ENCODE measurements at regions not wholly inside any gene's neighbourhood (a gene's known extent, or its start where the extent isn't known, plus 50 kb on each side); places are given as distances from the start of the nearest gene placed in this dataset.

DNA sequence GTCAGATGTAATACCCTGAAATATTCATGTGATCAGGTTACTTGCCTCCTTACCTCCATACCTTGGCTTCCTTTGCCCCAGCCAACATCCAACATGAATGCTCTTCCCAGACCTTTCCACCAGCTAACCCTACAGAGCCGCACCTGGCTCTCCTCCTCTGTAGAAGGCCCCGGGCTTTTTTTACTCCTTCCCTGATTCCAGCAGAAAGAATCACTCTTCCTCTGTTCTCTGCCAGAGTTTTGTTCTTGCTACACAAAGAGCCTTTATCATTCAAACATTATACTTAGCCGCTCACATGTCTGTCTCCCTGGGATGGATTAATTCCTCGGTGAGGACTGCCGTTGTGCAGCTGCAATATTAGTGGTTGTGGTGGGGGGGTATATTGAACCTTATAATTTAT, 116.8 kb upstream of the GRAMD1B start:
- Histone ChIP-seq H3K36me3 (ENCODE audit: insufficient read depth) (no peaks in the 10 kb centered on the region), H2AFZ (peak overlapping the region; percentile 17; the same call in 1 of the 2 replicates), H3K79me2 (replicated peaks; ENCODE audit: insufficient read depth) (no peaks in the 10 kb centered on the region), H3K4me3 (no peak overlapping the region; the same call in 1 of the 2 replicates), H4K20me1 (replicated peaks; ENCODE audit: insufficient read depth) (no peaks in the 10 kb centered on the region), H3K4me2 (peak overlapping the region; percentile 11), H3K27ac (ENCODE audit: low read depth) (0 out of 2 replicates have a peak overlapping the region, but pooled peaks have one; percentile 6), H3K4me1 (ENCODE audit: insufficient read depth) (peaks cover 23% of the 10 kb centered on the region), H3K27me3 (ENCODE audit: insufficient read depth) (no peaks in the 10 kb centered on the region), H3F3A (replicated peaks; ENCODE audit: low read depth) (no peaks in the 10 kb centered on the region; the same call in 1 of the 2 replicates), H3K9me2 (ENCODE audit: insufficient read depth) (peaks cover 5% of the 10 kb centered on the region; the same call in 1 of the 2 replicates)
- H3K9me3 Mint-ChIP-seq = no peaks in the 10 kb centered on the region; the same call in 2 of the 3 replicates
- H3K27me3 Mint-ChIP-seq (ENCODE audit: insufficient read depth, low read depth, poor library complexity) = peaks cover 4% of the 10 kb centered on the region
- TF ChIP-seq, protein P1, sequence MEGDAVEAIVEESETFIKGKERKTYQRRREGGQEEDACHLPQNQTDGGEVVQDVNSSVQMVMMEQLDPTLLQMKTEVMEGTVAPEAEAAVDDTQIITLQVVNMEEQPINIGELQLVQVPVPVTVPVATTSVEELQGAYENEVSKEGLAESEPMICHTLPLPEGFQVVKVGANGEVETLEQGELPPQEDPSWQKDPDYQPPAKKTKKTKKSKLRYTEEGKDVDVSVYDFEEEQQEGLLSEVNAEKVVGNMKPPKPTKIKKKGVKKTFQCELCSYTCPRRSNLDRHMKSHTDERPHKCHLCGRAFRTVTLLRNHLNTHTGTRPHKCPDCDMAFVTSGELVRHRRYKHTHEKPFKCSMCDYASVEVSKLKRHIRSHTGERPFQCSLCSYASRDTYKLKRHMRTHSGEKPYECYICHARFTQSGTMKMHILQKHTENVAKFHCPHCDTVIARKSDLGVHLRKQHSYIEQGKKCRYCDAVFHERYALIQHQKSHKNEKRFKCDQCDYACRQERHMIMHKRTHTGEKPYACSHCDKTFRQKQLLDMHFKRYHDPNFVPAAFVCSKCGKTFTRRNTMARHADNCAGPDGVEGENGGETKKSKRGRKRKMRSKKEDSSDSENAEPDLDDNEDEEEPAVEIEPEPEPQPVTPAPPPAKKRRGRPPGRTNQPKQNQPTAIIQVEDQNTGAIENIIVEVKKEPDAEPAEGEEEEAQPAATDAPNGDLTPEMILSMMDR (conservative IDR thresholded peaks at IDR 0.05; ENCODE audit: low read depth in 2 of 2) = no peak
- TF ChIP-seq, protein P2, sequence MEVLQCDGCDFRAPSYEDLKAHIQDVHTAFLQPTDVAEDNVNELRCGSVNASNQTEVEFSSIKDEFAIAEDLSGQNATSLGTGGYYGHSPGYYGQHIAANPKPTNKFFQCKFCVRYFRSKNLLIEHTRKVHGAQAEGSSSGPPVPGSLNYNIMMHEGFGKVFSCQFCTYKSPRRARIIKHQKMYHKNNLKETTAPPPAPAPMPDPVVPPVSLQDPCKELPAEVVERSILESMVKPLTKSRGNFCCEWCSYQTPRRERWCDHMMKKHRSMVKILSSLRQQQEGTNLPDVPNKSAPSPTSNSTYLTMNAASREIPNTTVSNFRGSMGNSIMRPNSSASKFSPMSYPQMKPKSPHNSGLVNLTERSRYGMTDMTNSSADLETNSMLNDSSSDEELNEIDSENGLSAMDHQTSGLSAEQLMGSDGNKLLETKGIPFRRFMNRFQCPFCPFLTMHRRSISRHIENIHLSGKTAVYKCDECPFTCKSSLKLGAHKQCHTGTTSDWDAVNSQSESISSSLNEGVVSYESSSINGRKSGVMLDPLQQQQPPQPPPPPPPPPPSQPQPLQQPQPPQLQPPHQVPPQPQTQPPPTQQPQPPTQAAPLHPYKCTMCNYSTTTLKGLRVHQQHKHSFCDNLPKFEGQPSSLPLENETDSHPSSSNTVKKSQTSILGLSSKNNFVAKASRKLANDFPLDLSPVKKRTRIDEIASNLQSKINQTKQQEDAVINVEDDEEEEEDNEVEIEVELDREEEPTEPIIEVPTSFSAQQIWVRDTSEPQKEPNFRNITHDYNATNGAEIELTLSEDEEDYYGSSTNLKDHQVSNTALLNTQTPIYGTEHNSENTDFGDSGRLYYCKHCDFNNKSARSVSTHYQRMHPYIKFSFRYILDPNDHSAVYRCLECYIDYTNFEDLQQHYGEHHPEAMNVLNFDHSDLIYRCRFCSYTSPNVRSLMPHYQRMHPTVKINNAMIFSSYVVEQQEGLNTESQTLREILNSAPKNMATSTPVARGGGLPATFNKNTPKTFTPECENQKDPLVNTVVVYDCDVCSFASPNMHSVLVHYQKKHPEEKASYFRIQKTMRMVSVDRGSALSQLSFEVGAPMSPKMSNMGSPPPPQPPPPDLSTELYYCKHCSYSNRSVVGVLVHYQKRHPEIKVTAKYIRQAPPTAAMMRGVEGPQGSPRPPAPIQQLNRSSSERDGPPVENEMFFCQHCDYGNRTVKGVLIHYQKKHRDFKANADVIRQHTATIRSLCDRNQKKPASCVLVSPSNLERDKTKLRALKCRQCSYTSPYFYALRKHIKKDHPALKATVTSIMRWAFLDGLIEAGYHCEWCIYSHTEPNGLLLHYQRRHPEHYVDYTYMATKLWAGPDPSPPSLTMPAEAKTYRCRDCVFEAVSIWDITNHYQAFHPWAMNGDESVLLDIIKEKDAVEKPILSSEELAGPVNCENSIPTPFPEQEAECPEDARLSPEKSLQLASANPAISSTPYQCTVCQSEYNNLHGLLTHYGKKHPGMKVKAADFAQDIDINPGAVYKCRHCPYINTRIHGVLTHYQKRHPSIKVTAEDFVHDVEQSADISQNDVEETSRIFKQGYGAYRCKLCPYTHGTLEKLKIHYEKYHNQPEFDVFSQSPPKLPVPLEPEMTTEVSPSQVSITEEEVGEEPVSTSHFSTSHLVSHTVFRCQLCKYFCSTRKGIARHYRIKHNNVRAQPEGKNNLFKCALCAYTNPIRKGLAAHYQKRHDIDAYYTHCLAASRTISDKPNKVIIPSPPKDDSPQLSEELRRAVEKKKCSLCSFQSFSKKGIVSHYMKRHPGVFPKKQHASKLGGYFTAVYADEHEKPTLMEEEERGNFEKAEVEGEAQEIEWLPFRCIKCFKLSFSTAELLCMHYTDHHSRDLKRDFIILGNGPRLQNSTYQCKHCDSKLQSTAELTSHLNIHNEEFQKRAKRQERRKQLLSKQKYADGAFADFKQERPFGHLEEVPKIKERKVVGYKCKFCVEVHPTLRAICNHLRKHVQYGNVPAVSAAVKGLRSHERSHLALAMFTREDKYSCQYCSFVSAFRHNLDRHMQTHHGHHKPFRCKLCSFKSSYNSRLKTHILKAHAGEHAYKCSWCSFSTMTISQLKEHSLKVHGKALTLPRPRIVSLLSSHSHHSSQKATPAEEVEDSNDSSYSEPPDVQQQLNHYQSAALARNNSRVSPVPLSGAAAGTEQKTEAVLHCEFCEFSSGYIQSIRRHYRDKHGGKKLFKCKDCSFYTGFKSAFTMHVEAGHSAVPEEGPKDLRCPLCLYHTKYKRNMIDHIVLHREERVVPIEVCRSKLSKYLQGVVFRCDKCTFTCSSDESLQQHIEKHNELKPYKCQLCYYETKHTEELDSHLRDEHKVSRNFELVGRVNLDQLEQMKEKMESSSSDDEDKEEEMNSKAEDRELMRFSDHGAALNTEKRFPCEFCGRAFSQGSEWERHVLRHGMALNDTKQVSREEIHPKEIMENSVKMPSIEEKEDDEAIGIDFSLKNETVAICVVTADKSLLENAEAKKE (CRISPR knock-in tag; IDR thresholded peaks at IDR 0.05) = peak; percentile 98
- H3K27ac Mint-ChIP-seq = no peak overlapping the region
- DNase-seq (ENCODE audit: low spot score) (peak; percentile 69), ATAC-seq (peak; percentile 91)
- peaks cover 21% of the 10 kb centered on the region for H3K4me1 Mint-ChIP-seq
- no peaks in the 10 kb centered on the region for H3K36me3 Mint-ChIP-seq (ENCODE audit: low read depth)
- H3K4me3 Mint-ChIP-seq = no peak overlapping the region

DNA sequence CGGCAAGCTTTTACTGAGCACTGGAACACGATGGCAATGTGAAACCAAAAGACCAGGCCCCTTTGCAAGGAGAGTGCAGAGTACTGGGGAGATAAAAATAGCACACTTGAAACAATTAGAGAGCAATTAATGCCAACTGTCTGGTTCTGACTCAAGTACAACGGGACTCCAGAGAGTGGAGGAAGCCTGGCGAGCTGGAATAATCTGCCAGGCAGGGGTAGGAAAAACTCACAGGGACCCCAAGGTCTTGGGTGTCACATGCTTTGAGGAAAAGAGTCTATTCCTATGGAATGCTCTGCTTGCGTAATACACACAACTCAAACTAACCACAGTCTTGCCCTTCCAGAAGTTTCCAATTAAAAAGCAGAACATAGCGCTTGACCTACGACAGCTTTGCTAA, 113.0 kb upstream of the CLMP start:
- Histone ChIP-seq H3F3A (replicated peaks; ENCODE audit: low read depth) (peaks cover 4% of the 10 kb centered on the region; the same call in 1 of the 2 replicates), H4K20me1 (replicated peaks; ENCODE audit: insufficient read depth) (no peaks in the 10 kb centered on the region), H3K4me3 (no peak overlapping the region), H3K27me3 (ENCODE audit: insufficient read depth) (peaks cover 10% of the 10 kb centered on the region), H3K27ac (ENCODE audit: low read depth) (no peak overlapping the region), H3K4me2 (no peak overlapping the region), H3K79me2 (replicated peaks; ENCODE audit: insufficient read depth) (no peaks in the 10 kb centered on the region), H2AFZ (peak overlapping the region; percentile 74), H3K36me3 (ENCODE audit: insufficient read depth) (no peaks in the 10 kb centered on the region), H3K4me1 (ENCODE audit: insufficient read depth) (peaks cover 20% of the 10 kb centered on the region), H3K9me2 (ENCODE audit: insufficient read depth) (peaks cover 5% of the 10 kb centered on the region; the same call in 1 of the 2 replicates)
- ATAC-seq (no peak), DNase-seq (ENCODE audit: low spot score) (no peak)
- no peaks in the 10 kb centered on the region for H3K36me3 Mint-ChIP-seq (ENCODE audit: low read depth)
- peaks cover 38% of the 10 kb centered on the region for H3K4me1 Mint-ChIP-seq
- no peak overlapping the region for H3K4me3 Mint-ChIP-seq
- H3K27ac Mint-ChIP-seq = no peak overlapping the region
- H3K9me3 Mint-ChIP-seq = no peaks in the 10 kb centered on the region
- H3K27me3 Mint-ChIP-seq (ENCODE audit: insufficient read depth, low read depth, poor library complexity) = peaks cover 11% of the 10 kb centered on the region
- TF ChIP-seq POLR2AphosphoS5 (IDR thresholded peaks at IDR 0.05; ENCODE audit: low read depth) = no peak
- TF ChIP-seq, protein P2 (CRISPR knock-in tag; IDR thresholded peaks at IDR 0.05) = no peak
